MM.1S (cell line): ENCODE measurements at regions not wholly inside any gene's neighbourhood (a gene's known extent, or its start where the extent isn't known, plus 50 kb on each side); places are given as distances from the start of the nearest gene placed in this dataset.
"Not testable (repeated sequence)": the region's sequence is repeated elsewhere in the genome, so short reads cannot be mapped to it uniquely, and the experiment has no call there.

Experiments
- DNase-seq: peaks from one replicate; pipeline ENCODE4 v3.0.0-alpha.2; 2015
- H2AFZ ChIP-seq: fragments of 300-600 bp; sonication (generic); 2 replicates; pipeline ENCODE4 v1.6.0; 2016; ENCODE audit warnings: antibody characterized with exemption, low read length
- H3F3A ChIP-seq: fragments of 300-600 bp; sonication (generic); 2 replicates; pipeline ENCODE4 v1.6.1; 2016; ENCODE audit warnings: mild to moderate bottlenecking, antibody characterized with exemption, low read length, moderate library complexity, mixed read lengths; ENCODE audit not compliant: insufficient read depth
- H3K27ac ChIP-seq: fragments of 300-600 bp; sonication (generic); 2 replicates; pipeline ENCODE4 v1.5.1; 2016; ENCODE audit warnings: mild to moderate bottlenecking, low read length
- H3K27me3 ChIP-seq: fragments of 300-600 bp; sonication (generic); replicated peaks from 2 replicates; pipeline ENCODE4 v1.6.0; 2016; ENCODE audit warnings: low read length; ENCODE audit not compliant: insufficient read depth
- H3K36me3 ChIP-seq: fragments of 300-600 bp; sonication (generic); replicated peaks from 2 replicates; pipeline ENCODE4 v1.6.1; 2016; ENCODE audit warnings: mild to moderate bottlenecking, low read length, mixed read lengths; ENCODE audit not compliant: insufficient read depth
- H3K4me1 ChIP-seq: fragments of 300-600 bp; sonication (generic); 2 replicates; pipeline ENCODE4 v1.6.1; 2016; ENCODE audit warnings: low read length, mixed read lengths
- H3K4me2 ChIP-seq: fragments of 300-600 bp; sonication (generic); 2 replicates; pipeline ENCODE4 v1.6.0; 2016; ENCODE audit warnings: low read depth, low read length
- H3K4me3 ChIP-seq: fragments of 300-600 bp; sonication (generic); 2 replicates; pipeline ENCODE4 v1.5.1; 2016; ENCODE audit warnings: low read length, mixed read lengths
- H3K79me2 ChIP-seq: fragments of 300-600 bp; sonication (generic); 2 replicates; pipeline ENCODE4 v1.6.1; 2016; ENCODE audit warnings: mixed run types, low read length, mixed read lengths
- H3K9ac ChIP-seq: fragments of 300-600 bp; sonication (generic); 2 replicates; pipeline ENCODE4 v1.6.1; 2016; ENCODE audit warnings: low read length, mixed read lengths
- H3K9me2 ChIP-seq: fragments of 300-600 bp; sonication (generic); replicated peaks from 2 replicates; pipeline ENCODE4 v1.6.1; 2016; ENCODE audit warnings: mild to moderate bottlenecking, low read length, mixed read lengths; ENCODE audit not compliant: insufficient read depth
- H3K9me3 ChIP-seq: fragments of 300-600 bp; sonication (generic); replicated peaks from 2 replicates; pipeline ENCODE4 v1.6.1; 2016; ENCODE audit warnings: mild to moderate bottlenecking, low read length, mixed read lengths; ENCODE audit not compliant: insufficient read depth
- H4K20me1 ChIP-seq: fragments of 300-600 bp; sonication (generic); 2 replicates; pipeline ENCODE4 v1.6.1; 2016; ENCODE audit warnings: mild to moderate bottlenecking, low read length, moderate library complexity, mixed read lengths; ENCODE audit not compliant: insufficient read depth
- CTCF ChIP-seq: fragments of 300-600 bp; sonication (generic); IDR thresholded peaks from 2 replicates; pipeline ENCODE4 v1.5.1; 2016; ENCODE audit warnings: antibody characterized with exemption, low read length, mixed read lengths
- EZH2 ChIP-seq: fragments of 300-600 bp; sonication (generic); optimal IDR thresholded peaks from 2 replicates; pipeline ENCODE3; 2017; ENCODE audit warnings: low read depth, mild to moderate bottlenecking, antibody characterized with exemption, low read length, mixed read lengths
- EZH2phosphoT487 ChIP-seq: fragments of 300-600 bp; sonication (generic); IDR thresholded peaks from 2 replicates; pipeline ENCODE4 v1.6.1; 2018; ENCODE audit warnings: antibody characterized with exemption, low read length

- H4K20me1 ChIP-seq, result no peaks in the 10 kb centered on the region
- H3K9me3 ChIP-seq, result no peaks in the 10 kb centered on the region
- H3K9me2 ChIP-seq, result no peaks in the 10 kb centered on the region
- H3F3A ChIP-seq, result peaks cover 6% of the 10 kb centered on the region; the same call in 1 of the 2 replicates
- no peaks in the 10 kb centered on the region for H3K79me2 ChIP-seq
- no peak for DNase-seq
- H3K36me3 ChIP-seq, result no peaks in the 10 kb centered on the region
- TF ChIP-seq EZH2 (no peak), EZH2phosphoT487 (no peak), CTCF (no peak)
- H3K4me3 ChIP-seq, result no peak overlapping the region
- H3K9ac ChIP-seq, result no peak overlapping the region
- H3K27me3 ChIP-seq, result no peaks in the 10 kb centered on the region
- H2AFZ ChIP-seq, result no peak overlapping the region
- H3K4me1 ChIP-seq, result peaks cover 23% of the 10 kb centered on the region
- H3K27ac ChIP-seq, result no peak overlapping the region
- no peak overlapping the region for H3K4me2 ChIP-seq
These were observed 140.3 kb downstream of the PCSK1 start for GRCh38 chr5:96292582-96293247.

- H3K79me2 ChIP-seq, H3K36me3 ChIP-seq, H2AFZ ChIP-seq, H3K9me2 ChIP-seq, DNase-seq, H3K27ac ChIP-seq, H3K4me1 ChIP-seq, H3K9me3 ChIP-seq, H4K20me1 ChIP-seq, H3K4me3 ChIP-seq, H3K27me3 ChIP-seq, H3F3A ChIP-seq, H3K9ac ChIP-seq, H3K4me2 ChIP-seq: not testable (repeated sequence)
These were observed 143.8 kb downstream of the PCSK1 start for GRCh38 chr5:96289287-96289686.

- H3K36me3 ChIP-seq, result no peaks in the 10 kb centered on the region
- no peaks in the 10 kb centered on the region for H3K4me1 ChIP-seq
- TF ChIP-seq EZH2 (no peak), EZH2phosphoT487 (no peak), CTCF (no peak)
- no peaks in the 10 kb centered on the region for H4K20me1 ChIP-seq
- H3K4me2 ChIP-seq, result no peak overlapping the region
- H2AFZ ChIP-seq, result no peak overlapping the region
- no peaks in the 10 kb centered on the region for H3F3A ChIP-seq
- no peaks in the 10 kb centered on the region for H3K27me3 ChIP-seq
- DNase-seq, result no peak
- H3K9ac ChIP-seq, result no peak overlapping the region
- no peak overlapping the region for H3K27ac ChIP-seq
- H3K9me3 ChIP-seq, result no peaks in the 10 kb centered on the region
- no peaks in the 10 kb centered on the region for H3K9me2 ChIP-seq
- no peaks in the 10 kb centered on the region for H3K79me2 ChIP-seq
- no peak overlapping the region for H3K4me3 ChIP-seq
These were observed 144.2 kb downstream of the PCSK1 start for GRCh38 chr5:96288845-96289185.

GRCh38 chr5:96288166-96288844 lies 144.7 kb downstream of the PCSK1 start:
- Histone ChIP-seq H4K20me1 (no peaks in the 10 kb centered on the region), H3K79me2 (no peaks in the 10 kb centered on the region), H3F3A (no peaks in the 10 kb centered on the region), H3K27me3 (no peaks in the 10 kb centered on the region), H3K36me3 (no peaks in the 10 kb centered on the region), H2AFZ (no peak overlapping the region), H3K27ac (no peak overlapping the region), H3K4me2 (no peak overlapping the region), H3K9me3 (no peaks in the 10 kb centered on the region), H3K4me3 (no peak overlapping the region), H3K9ac (no peak overlapping the region), H3K4me1 (no peaks in the 10 kb centered on the region), H3K9me2 (no peaks in the 10 kb centered on the region)
- DNase-seq, result no peak
- TF ChIP-seq CTCF (no peak), EZH2 (no peak)
